ENCODE measurements at regions not wholly inside any gene's neighbourhood (a gene's known extent, or its start where the extent isn't known, plus 50 kb on each side); places are given as distances from the start of the nearest gene placed in this dataset.

DNA sequence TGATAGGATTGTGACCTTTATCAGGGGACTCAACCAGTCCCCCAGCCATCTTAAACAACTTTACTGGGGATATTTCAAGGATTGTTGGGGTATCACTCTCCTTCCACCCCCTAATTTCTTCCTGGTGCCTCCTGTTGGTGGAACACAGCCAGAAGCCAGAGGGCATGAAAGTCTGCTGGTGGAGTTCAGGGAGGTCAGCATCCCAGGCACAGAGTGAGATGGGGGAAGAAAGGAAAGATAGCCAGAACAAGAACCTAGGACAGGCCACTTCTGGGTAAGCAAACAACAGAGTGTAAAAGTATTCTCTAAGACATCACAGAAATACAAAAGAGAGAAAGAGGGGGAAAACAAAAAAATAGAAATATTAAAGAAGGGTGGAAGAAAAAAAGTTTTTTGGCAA lies 101.8 kb downstream of the SPRY2 start:
- Mint-ChIP-seq H3K27me3 (no peaks in the 10 kb centered on the region), H3K4me3 (no peak overlapping the region), H3K9me3 (no peaks in the 10 kb centered on the region), H3K4me1 (ENCODE audit: low read depth) (no peaks in the 10 kb centered on the region), H3K27ac (no peak overlapping the region), H3K36me3 (ENCODE audit: low read depth) (no peaks in the 10 kb centered on the region)
- Histone ChIP-seq H3K4me3 (ENCODE audit: low read length) (no peak overlapping the region), H3K27ac (ENCODE audit: low read depth in 1 of 2, low read length in 2 of 2) (no peak overlapping the region), H3K9me3 (ENCODE audit: control insufficient read depth in 1 of 2, insufficient read depth in 1 of 2, low read length in 2 of 2) (peaks cover 0 to 12% of the 10 kb centered on the region in 2 experiments), H3K4me1 (ENCODE audit: insufficient read depth, low read length) (no peaks in the 10 kb centered on the region), H3K27me3 (ENCODE audit: control insufficient read depth in 1 of 2, insufficient read depth in 2 of 2, low read length in 2 of 2) (no peaks in the 10 kb centered on the region), H3K36me3 (ENCODE audit: insufficient read depth, low read length) (no peaks in the 10 kb centered on the region)
- POLR2A ChIA-PET: no interaction called here
- intact Hi-C loops (cut with DNase I, micrococcal nuclease): no loop called here
- ATAC-seq (ENCODE audit: poor library complexity) (no peak), DNase-seq (no peak)
- TF ChIP-seq, protein P1, sequence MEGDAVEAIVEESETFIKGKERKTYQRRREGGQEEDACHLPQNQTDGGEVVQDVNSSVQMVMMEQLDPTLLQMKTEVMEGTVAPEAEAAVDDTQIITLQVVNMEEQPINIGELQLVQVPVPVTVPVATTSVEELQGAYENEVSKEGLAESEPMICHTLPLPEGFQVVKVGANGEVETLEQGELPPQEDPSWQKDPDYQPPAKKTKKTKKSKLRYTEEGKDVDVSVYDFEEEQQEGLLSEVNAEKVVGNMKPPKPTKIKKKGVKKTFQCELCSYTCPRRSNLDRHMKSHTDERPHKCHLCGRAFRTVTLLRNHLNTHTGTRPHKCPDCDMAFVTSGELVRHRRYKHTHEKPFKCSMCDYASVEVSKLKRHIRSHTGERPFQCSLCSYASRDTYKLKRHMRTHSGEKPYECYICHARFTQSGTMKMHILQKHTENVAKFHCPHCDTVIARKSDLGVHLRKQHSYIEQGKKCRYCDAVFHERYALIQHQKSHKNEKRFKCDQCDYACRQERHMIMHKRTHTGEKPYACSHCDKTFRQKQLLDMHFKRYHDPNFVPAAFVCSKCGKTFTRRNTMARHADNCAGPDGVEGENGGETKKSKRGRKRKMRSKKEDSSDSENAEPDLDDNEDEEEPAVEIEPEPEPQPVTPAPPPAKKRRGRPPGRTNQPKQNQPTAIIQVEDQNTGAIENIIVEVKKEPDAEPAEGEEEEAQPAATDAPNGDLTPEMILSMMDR (IDR thresholded peaks at IDR 0.05): no peak
- CTCF ChIA-PET: no interaction called here

DNA sequence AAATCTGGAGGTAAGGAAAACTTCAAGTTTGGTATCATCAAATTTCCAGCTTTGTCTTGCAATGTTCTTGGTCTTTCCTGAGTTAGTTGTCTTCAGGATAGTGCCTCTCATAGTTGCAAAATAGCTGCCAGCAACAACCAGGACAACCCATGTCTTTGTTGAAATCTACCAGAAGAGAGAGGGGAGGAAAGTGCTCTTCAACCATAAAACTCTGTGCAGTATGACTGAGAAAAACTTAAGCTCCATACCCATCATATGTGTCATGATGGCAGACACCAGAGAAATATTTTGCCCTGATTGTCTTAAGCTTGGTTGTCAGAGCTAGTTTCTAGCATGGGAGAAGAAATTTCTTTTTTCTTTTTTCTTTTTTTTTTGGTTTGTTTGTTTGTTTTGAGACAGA lies 103.3 kb downstream of the SPRY2 start:
- Mint-ChIP-seq H3K36me3 (ENCODE audit: low read depth) (no peaks in the 10 kb centered on the region), H3K4me1 (ENCODE audit: low read depth) (no peaks in the 10 kb centered on the region), H3K27ac (no peak overlapping the region), H3K9me3 (no peaks in the 10 kb centered on the region), H3K27me3 (no peaks in the 10 kb centered on the region), H3K4me3 (no peak overlapping the region)
- H3K36me3 ChIP-seq (ENCODE audit: insufficient read depth, low read length): no peaks in the 10 kb centered on the region
- no peak overlapping the region for H3K4me3 ChIP-seq (ENCODE audit: low read length)
- no peaks in the 10 kb centered on the region for H3K27me3 ChIP-seq (ENCODE audit: control insufficient read depth in 1 of 2, insufficient read depth in 2 of 2, low read length in 2 of 2)
- no peaks in the 10 kb centered on the region for H3K4me1 ChIP-seq (ENCODE audit: insufficient read depth, low read length)
- TF ChIP-seq, protein P1 (IDR thresholded peaks at IDR 0.05): no peak
- DNase-seq: no peak
- H3K9me3 ChIP-seq (ENCODE audit: control insufficient read depth in 1 of 2, insufficient read depth in 1 of 2, low read length in 2 of 2): peaks cover 0 to 12% of the 10 kb centered on the region in 2 experiments
- CTCF ChIA-PET: no interaction called here
- POLR2A ChIA-PET: no interaction called here
- intact Hi-C loops (cut with DNase I, micrococcal nuclease): no loop called here
- H3K27ac ChIP-seq (ENCODE audit: low read depth in 1 of 2, low read length in 2 of 2): no peak overlapping the region
- no peak for ATAC-seq (ENCODE audit: poor library complexity)

DNA sequence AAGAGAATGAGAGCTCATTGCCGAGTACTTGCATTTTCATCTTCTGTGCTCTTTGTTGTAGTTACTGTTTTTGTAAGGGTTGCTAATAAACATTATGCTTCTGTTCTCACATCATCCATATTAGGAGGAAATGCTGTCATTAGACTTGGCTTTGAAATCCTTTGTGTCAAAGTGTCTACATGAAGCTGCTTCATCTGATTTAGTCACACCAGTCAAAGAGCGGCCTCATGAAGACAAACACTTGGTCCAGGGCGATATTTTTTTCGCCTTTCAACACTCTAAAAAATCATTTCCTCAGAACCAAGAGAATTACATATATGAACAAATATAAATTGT lies 105.0 kb downstream of the SPRY2 start:
- CTCF ChIA-PET: no interaction called here

More for the DNA sequence above, 105.0 kb downstream of the SPRY2 start:
- DNase-seq (no peak), ATAC-seq (ENCODE audit: poor library complexity) (no peak)
- Histone ChIP-seq H3K9me3 (ENCODE audit: control insufficient read depth in 1 of 2, insufficient read depth in 1 of 2, low read length in 2 of 2) (peaks cover 0 to 4% of the 10 kb centered on the region in 2 experiments), H3K4me3 (ENCODE audit: low read length) (no peak overlapping the region), H3K36me3 (ENCODE audit: insufficient read depth, low read length) (no peaks in the 10 kb centered on the region), H3K4me1 (ENCODE audit: insufficient read depth, low read length) (no peaks in the 10 kb centered on the region), H3K27ac (ENCODE audit: low read depth in 1 of 2, low read length in 2 of 2) (no peak overlapping the region), H3K27me3 (ENCODE audit: control insufficient read depth in 1 of 2, insufficient read depth in 2 of 2, low read length in 2 of 2) (no peaks in the 10 kb centered on the region)
- intact Hi-C loops (cut with DNase I, micrococcal nuclease): no loop called here
- Mint-ChIP-seq H3K4me3 (no peak overlapping the region), H3K27me3 (no peaks in the 10 kb centered on the region), H3K9me3 (no peaks in the 10 kb centered on the region), H3K36me3 (ENCODE audit: low read depth) (no peaks in the 10 kb centered on the region), H3K27ac (no peak overlapping the region), H3K4me1 (ENCODE audit: low read depth) (no peaks in the 10 kb centered on the region)
- TF ChIP-seq, protein P1 (IDR thresholded peaks at IDR 0.05): no peak
- POLR2A ChIA-PET: no interaction called here

Data from CD4-positive, alpha-beta T cell (primary cell).